Kidney epithelial cell (primary cell): ENCODE measurements at regions not wholly inside any gene's neighbourhood (a gene's known extent, or its start where the extent isn't known, plus 50 kb on each side); places are given as distances from the start of the nearest gene placed in this dataset.

Experiments
- DNase-seq: peaks from one replicate; pipeline ENCODE4 v3.0.0-alpha.2; 2010; ENCODE audit warnings: low read depth
- H3K27me3 ChIP-seq: 2 replicates; pipeline ENCODE4 v1.6.0; 2011; ENCODE audit warnings: low read length; ENCODE audit not compliant: control insufficient read depth, insufficient read depth
- H3K36me3 ChIP-seq: 2 replicates; pipeline ENCODE4 v1.5.1; 2011; ENCODE audit warnings: low read length; ENCODE audit not compliant: control insufficient read depth, insufficient read depth
- H3K4me3 ChIP-seq: 2 replicates; pipeline ENCODE4 v1.5.1; 2011; ENCODE audit warnings: low read depth, mild to moderate bottlenecking, control low read depth, low read length
- CTCF ChIP-seq: IDR thresholded peaks from 2 replicates; pipeline ENCODE4 v1.5.1; 2011; ENCODE audit warnings: mild to moderate bottlenecking, moderate library complexity, low read length, control low read depth, inconsistent platforms; ENCODE audit not compliant: insufficient read depth, poor library complexity, severe bottlenecking

DNA sequence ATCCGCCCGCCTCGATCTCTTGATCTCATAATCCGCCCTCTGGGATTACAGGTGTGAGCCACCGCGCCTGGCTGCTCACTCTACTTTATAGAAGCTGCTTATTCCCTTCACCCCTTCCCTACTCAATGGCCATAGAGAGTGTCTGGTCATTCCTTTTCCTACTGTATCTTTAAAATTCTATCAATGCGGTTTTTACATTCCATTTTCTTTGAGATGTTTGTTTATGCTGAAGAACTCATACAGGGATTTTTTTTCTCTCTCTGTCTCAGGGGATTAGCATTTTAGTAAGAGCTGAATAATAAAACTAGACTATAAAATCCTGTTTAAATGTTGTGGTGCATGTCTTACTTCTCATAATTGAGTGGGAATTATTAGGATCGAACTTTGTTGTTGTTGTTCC, 218.6 kb upstream of the FOXN3 start:
- H3K36me3 ChIP-seq: no peaks in the 10 kb centered on the region
- no peaks in the 10 kb centered on the region for H3K27me3 ChIP-seq
- H3K4me3 ChIP-seq: no peak overlapping the region
- no peak for DNase-seq
- no peak for TF ChIP-seq CTCF

GRCh38 chr14:89634037-89634436, 217.0 kb upstream of the FOXN3 start:
- Histone ChIP-seq H3K27me3 (no peaks in the 10 kb centered on the region), H3K36me3 (no peaks in the 10 kb centered on the region), H3K4me3 (no peak overlapping the region)
- DNase-seq: no peak
- TF ChIP-seq CTCF: no peak

DNA sequence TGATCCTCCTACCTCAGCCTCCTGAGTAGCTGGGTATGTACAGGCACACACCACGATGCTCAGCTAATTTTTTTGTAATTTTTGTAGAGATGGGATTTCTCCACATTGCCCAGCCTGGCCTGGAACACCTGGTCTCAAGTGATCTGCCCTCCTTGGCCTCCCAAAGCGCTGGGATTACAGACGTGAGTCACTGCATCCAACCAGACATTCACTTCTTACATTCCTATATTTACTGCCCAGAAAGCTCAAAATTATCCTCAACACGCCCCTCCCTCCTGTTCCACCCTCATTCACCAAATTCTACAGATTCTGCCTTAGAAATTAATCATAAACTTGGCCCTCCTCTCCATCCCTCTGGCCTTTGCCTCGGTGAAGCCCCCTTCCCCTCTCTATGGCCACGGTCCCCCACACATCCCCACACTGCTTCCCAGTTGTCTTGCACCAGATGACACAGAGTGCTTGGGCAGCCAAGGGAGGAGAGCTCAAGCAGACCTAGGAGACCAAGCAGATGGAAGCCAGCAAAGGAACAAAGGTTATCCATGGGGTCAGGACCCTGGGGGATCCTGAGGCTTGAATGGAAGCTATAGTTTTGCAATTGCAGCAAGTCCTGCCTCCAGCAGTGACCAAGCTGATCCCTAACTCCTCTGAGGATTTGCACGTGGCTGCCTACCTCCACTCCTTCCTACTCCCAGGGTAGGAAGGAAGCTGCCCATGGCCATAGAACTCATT, 213.2 kb upstream of the FOXN3 start:
- H3K27me3 ChIP-seq: no peaks in the 10 kb centered on the region
- no peak overlapping the region for H3K4me3 ChIP-seq
- H3K36me3 ChIP-seq: no peaks in the 10 kb centered on the region
- DNase-seq: no peak
- TF ChIP-seq CTCF: no peak

GRCh38 chr14:89629383-89629782, 212.3 kb upstream of the FOXN3 start:
- no peak for TF ChIP-seq CTCF
- DNase-seq: no peak

DNA sequence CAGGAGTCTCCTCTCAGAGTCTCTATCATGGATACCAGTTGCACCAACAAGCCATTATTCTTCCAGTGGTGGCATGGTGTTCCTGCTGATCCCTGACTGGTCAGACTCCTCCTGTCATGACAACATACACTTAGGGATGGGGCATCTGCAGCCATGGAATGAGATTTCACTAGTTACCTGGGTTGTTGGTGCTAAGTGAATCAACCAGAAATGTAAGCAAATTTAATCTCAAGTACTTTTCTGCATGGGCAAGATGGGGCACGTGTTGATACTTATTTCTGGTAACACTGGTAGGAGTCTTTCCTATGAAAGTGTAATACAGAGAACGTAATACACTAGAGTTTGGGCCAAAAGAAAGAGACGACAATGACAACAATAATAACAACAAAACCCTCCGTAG, 211.5 kb upstream of the FOXN3 start:
- Histone ChIP-seq H3K27me3 (no peaks in the 10 kb centered on the region), H3K36me3 (no peaks in the 10 kb centered on the region), H3K4me3 (no peak overlapping the region)
- TF ChIP-seq CTCF: no peak
- DNase-seq: no peak

More at GRCh38 chr14:89629383-89629782, 212.3 kb upstream of the FOXN3 start:
- Histone ChIP-seq H3K36me3 (no peaks in the 10 kb centered on the region), H3K4me3 (no peak overlapping the region), H3K27me3 (no peaks in the 10 kb centered on the region)

DNA sequence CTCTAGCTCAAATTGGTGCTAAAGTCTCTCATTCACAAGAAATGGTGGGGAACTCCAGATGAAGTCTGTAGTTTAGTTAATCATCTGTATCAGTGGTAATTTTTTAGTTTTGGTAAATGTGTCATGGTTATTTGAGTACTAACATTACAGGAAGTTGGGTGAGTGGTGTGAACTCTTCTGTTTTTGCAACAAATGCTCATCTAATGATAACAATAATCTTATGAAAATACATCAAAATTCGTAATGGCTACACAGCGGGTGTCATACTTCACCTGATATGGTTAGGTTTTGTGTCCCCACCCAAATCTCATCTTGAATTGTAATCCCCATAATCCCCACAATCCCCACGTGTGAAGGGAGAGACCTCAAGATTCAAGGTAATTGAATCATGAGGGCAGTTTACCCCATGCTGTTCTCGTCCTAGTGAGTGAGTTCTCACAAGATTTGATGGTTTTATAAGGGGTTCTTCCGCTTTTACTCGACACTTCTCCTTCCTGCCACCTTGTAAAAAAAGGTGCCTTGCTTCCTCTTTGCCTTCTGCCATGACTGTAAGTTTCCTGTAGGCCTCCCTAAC, 209.3 kb upstream of the FOXN3 start:
- no peak for TF ChIP-seq CTCF
- no peaks in the 10 kb centered on the region for H3K36me3 ChIP-seq
- DNase-seq: no peak
- H3K4me3 ChIP-seq: no peak overlapping the region
- no peaks in the 10 kb centered on the region for H3K27me3 ChIP-seq
